ENCODE measurements at regions not wholly inside any gene's neighbourhood (a gene's known extent, or its start where the extent isn't known, plus 50 kb on each side); places are given as distances from the start of the nearest gene placed in this dataset.

DNA sequence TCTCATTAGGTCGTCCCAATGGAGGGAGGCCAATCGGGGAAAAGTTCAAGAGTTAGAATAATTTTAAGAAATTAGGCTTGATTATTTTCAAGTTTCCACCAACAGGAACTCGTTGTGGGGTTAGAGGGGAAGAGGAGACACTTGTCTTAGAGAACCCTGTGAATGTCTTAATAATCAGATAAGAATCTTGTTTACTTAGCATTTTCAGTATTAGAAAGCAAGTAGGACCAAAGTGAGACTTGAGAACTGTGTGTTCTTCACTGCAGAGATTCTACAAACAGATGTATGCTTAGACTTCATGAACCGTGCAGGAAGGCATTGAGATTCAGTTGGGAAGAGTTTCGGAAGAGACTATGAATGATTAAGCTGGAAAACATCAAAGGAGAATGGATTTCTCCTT lies 69.0 kb upstream of the HMHB1 start:
- no peak overlapping the region for H3K4me2 ChIP-seq (ENCODE audit: low read length)
- no peaks in the 10 kb centered on the region for H3K27me3 ChIP-seq (ENCODE audit: control insufficient read depth, low read length)
- H3K4me1 ChIP-seq (ENCODE audit: control insufficient read depth, low read length) = peaks cover 20% of the 10 kb centered on the region
- H4K20me1 ChIP-seq (ENCODE audit: control insufficient read depth, insufficient read depth, low read depth, low read length) = no peaks in the 10 kb centered on the region
- no peaks in the 10 kb centered on the region for H3K9me3 ChIP-seq (ENCODE audit: control insufficient read depth, insufficient read depth, low read length)
- no peaks in the 10 kb centered on the region for H3F3A ChIP-seq (ENCODE audit: control insufficient read depth, insufficient read depth)
- H3K79me2 ChIP-seq (ENCODE audit: control insufficient read depth, low read length) = no peaks in the 10 kb centered on the region
- no peaks in the 10 kb centered on the region for H3K36me3 ChIP-seq (ENCODE audit: control insufficient read depth, low read length)
- TF ChIP-seq EZH2phosphoT487 (IDR thresholded peaks at IDR 0.05; ENCODE audit: borderline replicate concordance, low read length) = no peak
- TF ChIP-seq, protein P1, sequence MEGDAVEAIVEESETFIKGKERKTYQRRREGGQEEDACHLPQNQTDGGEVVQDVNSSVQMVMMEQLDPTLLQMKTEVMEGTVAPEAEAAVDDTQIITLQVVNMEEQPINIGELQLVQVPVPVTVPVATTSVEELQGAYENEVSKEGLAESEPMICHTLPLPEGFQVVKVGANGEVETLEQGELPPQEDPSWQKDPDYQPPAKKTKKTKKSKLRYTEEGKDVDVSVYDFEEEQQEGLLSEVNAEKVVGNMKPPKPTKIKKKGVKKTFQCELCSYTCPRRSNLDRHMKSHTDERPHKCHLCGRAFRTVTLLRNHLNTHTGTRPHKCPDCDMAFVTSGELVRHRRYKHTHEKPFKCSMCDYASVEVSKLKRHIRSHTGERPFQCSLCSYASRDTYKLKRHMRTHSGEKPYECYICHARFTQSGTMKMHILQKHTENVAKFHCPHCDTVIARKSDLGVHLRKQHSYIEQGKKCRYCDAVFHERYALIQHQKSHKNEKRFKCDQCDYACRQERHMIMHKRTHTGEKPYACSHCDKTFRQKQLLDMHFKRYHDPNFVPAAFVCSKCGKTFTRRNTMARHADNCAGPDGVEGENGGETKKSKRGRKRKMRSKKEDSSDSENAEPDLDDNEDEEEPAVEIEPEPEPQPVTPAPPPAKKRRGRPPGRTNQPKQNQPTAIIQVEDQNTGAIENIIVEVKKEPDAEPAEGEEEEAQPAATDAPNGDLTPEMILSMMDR (IDR thresholded peaks at IDR 0.05; ENCODE audit: low read depth, low read length, poor library complexity, severe bottlenecking) = no peak
- H3K27ac ChIP-seq (ENCODE audit: low read depth, low read length) = no peak overlapping the region
- H3K4me3 ChIP-seq (ENCODE audit: low read length) = no peak overlapping the region
- H3K9me2 ChIP-seq (replicated peaks; ENCODE audit: control insufficient read depth, low read length) = no peaks in the 10 kb centered on the region

DNA sequence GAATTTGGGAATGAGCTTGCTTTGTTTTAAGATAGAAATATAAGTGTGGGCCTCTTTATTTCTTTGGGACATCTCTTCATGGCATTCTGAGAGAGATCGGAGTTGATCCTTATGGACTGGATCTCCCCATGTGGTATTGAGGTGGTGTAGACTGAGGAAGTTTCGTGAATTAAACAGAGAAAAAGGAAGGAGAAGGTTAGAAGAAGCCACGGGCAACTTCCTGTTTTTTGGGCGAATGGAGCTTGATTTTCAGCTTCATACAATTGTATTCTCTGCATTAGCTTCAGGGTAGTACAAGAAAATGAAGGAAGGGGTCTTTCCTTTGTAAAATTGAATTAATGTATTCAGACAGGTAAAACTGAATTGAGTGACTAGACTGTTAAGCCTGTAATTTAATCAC lies 70.5 kb upstream of the HMHB1 start:
- H3K4me2 ChIP-seq (ENCODE audit: low read length) = peak overlapping the region; percentile 15; the same call in 1 of the 2 replicates

DNA sequence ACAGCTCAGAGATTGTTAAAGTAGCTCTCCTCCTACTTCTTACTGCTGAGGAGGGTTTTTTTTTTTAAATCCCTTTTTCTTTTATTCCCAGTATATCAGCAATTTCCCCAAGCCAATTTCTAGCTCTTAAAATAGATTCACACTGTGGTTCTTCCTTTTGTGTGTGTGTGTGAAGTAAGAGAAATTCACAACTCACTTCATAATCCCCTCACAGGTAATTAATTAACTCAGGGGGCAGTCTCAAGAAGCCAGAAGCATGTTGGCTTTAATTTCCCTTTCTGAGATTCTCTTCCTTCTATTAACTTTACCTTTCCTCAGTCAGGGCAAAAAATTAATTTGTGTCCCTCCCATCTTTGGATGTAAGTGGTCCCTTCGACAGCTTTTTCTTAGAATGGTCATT lies 71.0 kb upstream of the HMHB1 start:
- Histone ChIP-seq H3K36me3 (ENCODE audit: control insufficient read depth, low read length) (no peaks in the 10 kb centered on the region), H3K27ac (ENCODE audit: low read depth, low read length) (no peak overlapping the region), H3K9me3 (ENCODE audit: control insufficient read depth, insufficient read depth, low read length) (no peaks in the 10 kb centered on the region), H3F3A (ENCODE audit: control insufficient read depth, insufficient read depth) (no peaks in the 10 kb centered on the region), H3K4me3 (ENCODE audit: low read length) (no peak overlapping the region), H3K79me2 (ENCODE audit: control insufficient read depth, low read length) (no peaks in the 10 kb centered on the region), H3K4me1 (ENCODE audit: control insufficient read depth, low read length) (peaks cover 20% of the 10 kb centered on the region), H3K4me2 (ENCODE audit: low read length) (peak overlapping the region; percentile 15; the same call in 1 of the 2 replicates), H4K20me1 (ENCODE audit: control insufficient read depth, insufficient read depth, low read depth, low read length) (no peaks in the 10 kb centered on the region), H3K27me3 (ENCODE audit: control insufficient read depth, low read length) (no peaks in the 10 kb centered on the region), H3K9me2 (replicated peaks; ENCODE audit: control insufficient read depth, low read length) (no peaks in the 10 kb centered on the region)
- TF ChIP-seq EZH2phosphoT487 (IDR thresholded peaks at IDR 0.05; ENCODE audit: borderline replicate concordance, low read length) = no peak
- TF ChIP-seq, protein P1 (IDR thresholded peaks at IDR 0.05; ENCODE audit: low read depth, low read length, poor library complexity, severe bottlenecking) = no peak

More for the DNA sequence above, 70.5 kb upstream of the HMHB1 start:
- no peaks in the 10 kb centered on the region for H3K9me3 ChIP-seq (ENCODE audit: control insufficient read depth, insufficient read depth, low read length)
- no peaks in the 10 kb centered on the region for H4K20me1 ChIP-seq (ENCODE audit: control insufficient read depth, insufficient read depth, low read depth, low read length)
- H3K27me3 ChIP-seq (ENCODE audit: control insufficient read depth, low read length) = no peaks in the 10 kb centered on the region
- no peak overlapping the region for H3K27ac ChIP-seq (ENCODE audit: low read depth, low read length)
- H3K9me2 ChIP-seq (replicated peaks; ENCODE audit: control insufficient read depth, low read length) = no peaks in the 10 kb centered on the region
- H3K36me3 ChIP-seq (ENCODE audit: control insufficient read depth, low read length) = no peaks in the 10 kb centered on the region
- H3K4me3 ChIP-seq (ENCODE audit: low read length) = no peak overlapping the region
- TF ChIP-seq, protein P1 (IDR thresholded peaks at IDR 0.05; ENCODE audit: low read depth, low read length, poor library complexity, severe bottlenecking) = no peak
- TF ChIP-seq EZH2phosphoT487 (IDR thresholded peaks at IDR 0.05; ENCODE audit: borderline replicate concordance, low read length) = no peak
- no peaks in the 10 kb centered on the region for H3K79me2 ChIP-seq (ENCODE audit: control insufficient read depth, low read length)
- H3F3A ChIP-seq (ENCODE audit: control insufficient read depth, insufficient read depth) = no peaks in the 10 kb centered on the region
- peaks cover 20% of the 10 kb centered on the region for H3K4me1 ChIP-seq (ENCODE audit: control insufficient read depth, low read length)

Data from DOHH2 (cell line).